ENCODE measurements at regions not wholly inside any gene's neighbourhood (a gene's known extent, or its start where the extent isn't known, plus 50 kb on each side); places are given as distances from the start of the nearest gene placed in this dataset.
"Not testable (repeated sequence)": the region's sequence is repeated elsewhere in the genome, so short reads cannot be mapped to it uniquely, and the experiment has no call there.

DNA sequence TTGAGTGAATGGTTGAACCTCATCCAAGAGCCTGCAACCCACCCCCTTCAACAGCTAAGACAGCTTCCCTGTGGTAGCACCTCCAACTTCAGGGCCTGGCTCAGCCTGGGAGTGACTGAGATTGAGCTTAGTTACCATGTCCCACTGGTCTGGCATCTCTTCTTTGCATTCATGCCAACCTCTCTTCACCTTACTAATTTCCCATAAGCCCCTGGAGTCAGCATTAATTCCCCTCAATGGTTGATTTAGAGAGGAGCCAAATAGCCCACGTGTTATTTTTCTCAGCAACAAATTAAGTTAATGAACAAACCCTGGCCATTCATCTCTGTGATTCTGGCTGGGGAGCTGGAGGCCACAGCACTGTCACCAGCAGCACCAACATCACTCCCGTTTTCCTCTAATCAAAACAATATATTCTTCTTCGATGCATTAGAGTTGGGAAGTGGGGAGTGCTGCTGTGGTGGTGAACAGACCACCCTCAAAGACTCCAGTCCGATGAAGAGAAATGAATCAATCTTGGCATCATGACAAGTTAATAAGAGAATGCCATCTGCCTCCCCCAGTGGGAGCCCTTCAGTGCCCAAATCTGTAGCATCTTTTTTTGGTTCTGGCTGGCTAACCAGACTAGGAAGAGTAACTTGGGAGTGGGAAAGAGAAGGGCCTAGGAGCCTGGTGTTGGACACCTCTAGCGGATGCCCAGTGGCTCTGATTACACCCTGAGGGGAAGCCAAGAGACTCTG lies 83.2 kb upstream of the ADRA1D start:
- no peak for DNase-seq

DNA sequence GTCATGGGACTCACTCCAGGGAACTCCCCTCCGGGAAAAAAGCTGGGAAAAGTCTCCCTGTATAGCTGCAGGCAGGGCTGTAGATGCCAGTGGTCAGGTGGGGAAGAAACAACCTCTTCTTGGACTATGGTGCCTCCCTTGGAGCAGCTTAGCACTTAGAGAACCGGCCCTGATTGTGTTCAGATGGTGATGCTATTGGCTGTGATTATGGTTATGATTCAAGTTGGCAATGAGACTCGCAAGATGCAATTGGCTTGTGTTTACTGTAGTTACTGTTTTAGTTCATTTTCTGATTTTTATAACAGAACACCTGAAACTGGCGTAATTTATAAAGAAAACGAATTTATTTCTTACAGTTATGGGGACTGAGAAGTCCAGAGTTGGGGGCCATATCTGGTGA lies 80.9 kb upstream of the ADRA1D start:
- no peak for DNase-seq

DNA sequence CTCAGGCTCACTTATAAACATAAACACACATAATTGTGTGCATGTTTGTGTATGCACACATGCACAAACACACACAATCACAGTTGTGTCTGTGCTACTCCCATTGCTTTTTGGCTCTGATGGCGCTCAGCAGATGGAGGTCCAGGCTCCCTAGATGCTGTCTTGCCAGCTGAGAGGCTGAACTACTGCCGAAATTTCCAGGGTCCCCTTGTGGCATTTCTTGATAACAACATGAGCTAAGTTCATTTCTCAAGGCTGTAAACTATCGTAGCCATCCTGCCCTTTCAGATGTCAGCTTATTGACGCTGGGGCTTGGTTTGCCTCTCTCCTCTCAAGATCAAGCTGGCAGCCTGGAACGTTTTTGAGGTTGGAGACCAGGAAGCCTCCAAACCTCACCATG lies 80.1 kb upstream of the ADRA1D start:
- no peak for DNase-seq

DNA sequence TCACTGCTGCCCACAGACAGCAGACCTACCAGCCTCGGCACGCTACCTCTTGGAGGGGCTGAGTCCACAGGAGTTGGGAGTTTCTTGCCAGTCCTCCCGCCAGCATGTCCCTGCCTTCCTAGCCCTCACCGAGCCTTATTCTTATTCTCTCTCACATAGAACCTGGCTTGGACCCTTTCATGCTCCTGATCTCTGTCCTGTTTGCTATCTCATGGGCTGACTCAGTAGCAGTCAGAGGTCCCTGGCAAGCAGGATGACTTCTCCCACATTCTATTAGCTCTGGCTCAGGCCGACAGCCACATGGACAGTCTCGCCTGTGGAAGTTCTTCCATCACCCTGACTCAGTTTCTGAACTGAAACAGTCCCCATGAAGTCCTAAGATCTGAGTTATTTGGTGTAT lies 79.5 kb upstream of the ADRA1D start:
- no peak for DNase-seq

DNA sequence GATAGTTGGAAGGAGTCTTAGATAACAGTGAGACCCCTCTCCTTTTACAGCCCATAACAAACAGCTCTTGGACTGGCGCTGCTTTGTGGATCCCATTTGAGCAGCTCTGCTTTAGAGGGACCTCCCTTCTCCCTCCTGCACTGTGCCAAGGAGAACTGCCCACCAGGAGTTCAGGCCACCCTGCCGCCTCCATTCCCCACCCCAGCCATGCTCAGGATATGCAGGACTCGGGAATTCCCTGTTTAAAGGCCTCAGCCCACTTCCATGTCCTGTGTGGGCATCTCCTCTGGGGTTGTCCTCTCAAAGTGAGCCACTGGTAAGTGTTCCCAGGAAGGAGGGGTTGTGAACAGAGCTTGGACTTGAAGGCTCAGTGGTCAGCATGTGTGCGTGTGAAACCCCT lies 78.9 kb upstream of the ADRA1D start:
- DNase-seq = no peak

DNA sequence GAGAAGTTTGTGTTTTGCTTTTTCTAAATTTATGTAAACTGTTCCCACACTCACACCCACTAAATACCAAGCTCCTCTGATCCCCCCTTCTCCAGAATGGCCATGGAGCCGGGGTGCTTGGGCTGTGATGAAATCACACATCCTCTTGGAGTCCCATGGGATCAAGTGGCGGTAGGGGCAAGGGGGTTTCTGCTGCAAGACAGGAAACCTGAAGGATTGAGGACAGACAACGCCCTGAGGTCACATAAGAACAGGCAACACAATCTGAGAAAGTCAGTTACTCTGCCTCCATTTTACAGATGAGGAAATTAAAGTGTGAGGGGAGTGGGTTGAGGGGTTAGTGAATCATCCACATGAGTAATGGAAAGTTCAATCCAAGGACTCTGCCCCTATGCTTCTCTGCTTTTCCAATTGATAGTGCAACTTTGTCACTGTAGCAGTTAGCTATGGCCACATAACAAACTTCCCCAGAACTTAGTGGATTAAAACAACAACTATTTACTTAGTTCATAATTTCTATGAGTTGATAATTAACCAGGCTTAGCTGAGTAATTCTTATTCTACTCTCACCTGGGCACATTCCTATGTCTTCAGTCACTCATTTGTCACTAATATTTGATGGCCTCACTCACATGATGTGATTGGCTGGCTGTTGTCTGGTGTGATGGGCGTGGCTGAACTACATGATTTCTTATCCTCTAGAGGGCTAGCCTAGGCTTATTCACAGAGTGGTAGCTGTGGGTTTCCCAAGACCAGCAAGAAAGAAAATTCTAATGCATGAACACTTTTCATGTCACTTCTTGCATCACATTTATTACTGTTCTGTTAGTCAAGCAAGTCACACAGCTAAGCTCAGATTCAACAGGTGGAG lies 77.3 kb upstream of the ADRA1D start:
- no peak for DNase-seq

DNA sequence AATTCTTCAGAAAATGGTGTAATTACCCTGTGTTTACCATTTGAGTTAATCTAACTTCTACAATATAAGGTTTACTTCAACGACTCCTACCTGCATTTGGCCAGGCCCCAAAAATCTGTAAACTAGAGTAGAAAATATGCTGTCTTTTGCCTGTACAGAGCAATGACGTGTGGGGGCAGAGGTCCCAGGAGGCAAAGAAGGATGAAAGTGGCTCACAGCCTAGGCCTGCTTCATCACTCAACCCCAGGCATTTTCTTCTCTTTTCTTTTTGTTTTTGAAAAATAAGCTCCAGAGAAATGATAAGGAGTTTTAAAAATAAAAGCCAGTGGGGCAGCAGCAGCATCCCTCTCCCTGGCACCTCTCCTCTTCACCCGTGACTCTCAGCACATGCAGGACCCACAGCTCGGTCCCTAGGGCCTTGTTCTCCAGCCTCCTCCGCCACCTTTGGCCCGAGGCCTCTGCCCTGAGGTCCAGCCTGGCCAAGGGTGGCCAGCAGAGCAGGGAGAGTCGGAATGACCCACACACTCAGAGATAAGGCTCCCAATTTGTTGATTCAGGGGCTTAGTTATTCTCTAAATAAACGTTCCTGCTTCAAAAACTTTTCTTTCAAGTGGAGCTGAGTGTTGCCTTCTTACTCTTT lies 76.6 kb upstream of the ADRA1D start:
- DNase-seq = no peak

DNA sequence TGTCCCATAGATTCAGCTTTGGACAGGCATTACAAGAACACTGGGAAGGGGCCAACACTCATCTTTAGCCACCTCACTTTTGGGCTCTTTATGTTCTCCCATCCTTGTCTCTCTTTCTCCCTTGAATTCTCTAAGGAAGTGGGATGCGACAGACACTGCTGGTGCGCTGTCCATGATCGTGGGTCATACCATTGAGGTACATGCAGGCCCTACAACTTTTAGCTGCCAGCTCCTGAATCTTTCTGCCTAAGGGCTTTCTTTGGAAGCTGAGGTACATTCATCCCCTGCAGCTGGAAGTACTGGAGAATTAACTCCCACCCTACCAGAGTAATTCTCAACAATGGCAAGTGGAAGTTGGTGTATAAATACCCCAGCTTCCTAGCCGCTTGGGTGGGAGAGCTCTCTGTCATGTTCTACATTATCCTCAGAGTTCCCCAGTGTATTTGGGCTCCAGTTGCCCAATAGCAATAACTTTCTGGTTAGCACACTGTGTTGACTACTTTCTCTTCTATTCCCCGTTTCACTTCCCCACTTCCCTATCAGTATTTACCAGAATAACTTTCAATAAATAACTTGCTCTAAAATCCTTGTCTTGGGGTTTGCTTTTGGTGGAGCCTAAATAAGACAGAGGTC lies 75.6 kb upstream of the ADRA1D start:
- no peak for DNase-seq

DNA sequence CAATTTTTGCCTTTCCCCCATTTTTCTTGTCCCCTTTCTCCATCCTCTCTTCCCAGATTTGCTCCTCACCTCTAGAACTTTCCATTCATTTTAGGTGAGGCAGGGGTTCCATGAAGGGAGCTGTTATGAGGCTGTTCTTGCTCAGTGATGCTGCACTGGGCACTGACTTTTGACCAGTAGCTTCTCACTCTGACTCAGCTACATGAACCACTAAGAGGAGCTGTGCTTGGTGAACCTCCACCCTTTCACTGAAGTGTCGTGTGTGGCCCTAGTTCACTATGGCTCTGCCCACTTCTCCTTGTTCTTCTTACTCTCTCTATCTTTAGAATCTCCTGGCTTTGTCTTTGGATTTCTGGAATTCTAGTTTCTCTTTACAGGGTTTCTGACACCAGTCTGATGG lies 73.4 kb upstream of the ADRA1D start:
- no peak for DNase-seq

DNA sequence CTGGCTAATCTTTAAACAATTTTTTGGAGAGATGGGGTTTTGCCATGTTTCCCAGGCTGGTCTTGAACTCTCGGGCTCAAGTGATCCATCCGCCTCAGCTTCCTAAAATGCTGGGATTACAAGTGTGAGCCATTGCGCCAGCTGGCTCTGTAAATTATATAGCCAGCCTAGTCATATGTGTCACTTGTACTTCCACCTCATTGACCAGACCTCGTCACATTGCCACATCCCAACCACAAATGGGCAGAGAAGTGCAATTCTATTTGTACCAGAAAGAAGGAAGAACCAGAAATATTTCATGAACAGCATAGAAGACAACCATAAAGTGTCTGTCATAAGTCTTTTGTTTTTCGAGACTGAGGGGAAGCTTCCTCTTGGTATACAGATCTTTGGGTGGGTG lies 71.2 kb upstream of the ADRA1D start:
- no peak for DNase-seq

DNA sequence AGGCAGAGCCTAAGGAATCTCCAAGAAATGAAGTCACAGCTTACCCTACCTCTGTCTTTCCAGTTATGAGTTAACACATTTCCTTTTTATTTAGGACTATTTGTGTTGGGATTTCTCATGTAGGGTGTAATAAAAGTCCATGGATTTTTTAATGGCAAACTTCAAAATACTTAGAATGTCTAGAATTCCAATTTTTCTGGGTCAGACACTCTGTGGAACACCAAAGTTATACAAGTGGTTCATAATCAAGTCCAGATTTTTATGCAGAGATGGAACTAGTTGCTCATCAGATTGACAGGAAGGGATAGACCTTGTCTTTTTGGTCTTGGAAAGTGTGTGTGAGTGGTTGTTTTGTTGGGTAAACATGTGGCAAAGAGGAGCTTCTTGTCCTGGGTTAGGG lies 69.8 kb upstream of the ADRA1D start:
- DNase-seq = no peak

DNA sequence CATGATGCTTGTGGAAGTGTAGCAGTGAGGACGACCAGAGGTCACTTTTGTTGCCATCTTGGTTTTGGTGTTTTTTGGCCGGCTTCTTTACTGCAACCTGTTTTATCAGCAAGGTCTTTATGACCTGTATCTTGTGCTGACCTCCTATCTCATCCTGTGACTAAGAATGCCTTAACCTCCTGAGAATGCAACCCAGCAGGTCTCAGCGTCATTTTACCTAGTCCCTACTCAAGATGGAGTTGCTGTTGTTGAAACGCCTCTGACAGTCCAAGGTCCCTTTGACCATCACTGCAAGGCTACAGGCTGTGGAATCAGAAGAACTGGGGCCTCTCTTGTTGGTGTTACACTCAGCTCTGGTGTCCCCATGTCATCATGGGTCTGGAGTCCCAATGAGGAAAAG lies 61.5 kb upstream of the ADRA1D start:
- not testable (repeated sequence) for DNase-seq

DNA sequence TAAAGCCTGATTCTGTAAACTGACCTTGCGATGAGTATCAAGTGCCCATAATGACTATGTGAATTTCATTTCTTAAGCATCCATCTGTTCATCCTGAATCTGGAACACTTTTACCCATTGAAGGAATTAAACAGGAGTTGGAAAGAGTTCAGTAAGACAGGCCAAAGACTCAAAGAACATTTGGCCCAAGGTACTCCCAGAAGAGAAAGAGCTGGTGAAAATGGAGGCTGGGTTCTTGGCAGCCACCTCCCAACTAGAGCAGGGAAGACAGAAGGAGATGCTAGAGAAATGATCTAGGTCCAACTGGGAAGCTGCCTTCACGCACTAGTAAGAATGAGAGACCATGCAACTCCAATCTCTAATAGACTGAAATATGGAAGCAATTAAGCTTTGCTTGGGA lies 57.1 kb upstream of the ADRA1D start:
- no peak for DNase-seq

DNA sequence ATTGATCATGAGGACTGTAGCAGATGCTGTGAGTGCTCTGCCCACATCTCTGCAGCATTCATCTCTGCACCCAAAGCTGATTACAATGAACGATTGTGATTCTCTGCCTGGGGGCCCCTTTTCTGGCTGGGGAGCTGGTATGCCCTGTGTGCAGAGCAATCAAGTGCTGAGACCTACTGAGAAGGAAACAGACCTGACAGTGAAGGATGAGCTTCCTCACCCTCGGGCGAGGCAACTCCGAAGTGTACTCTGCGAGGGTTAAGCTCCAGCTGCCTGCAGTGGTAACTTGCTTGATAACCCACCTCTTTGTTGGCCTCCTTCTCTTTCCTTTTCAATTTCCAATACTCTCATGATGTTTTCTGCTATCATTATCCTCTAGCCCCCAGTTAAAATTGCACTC lies 56.0 kb upstream of the ADRA1D start:
- no peak for DNase-seq

DNA sequence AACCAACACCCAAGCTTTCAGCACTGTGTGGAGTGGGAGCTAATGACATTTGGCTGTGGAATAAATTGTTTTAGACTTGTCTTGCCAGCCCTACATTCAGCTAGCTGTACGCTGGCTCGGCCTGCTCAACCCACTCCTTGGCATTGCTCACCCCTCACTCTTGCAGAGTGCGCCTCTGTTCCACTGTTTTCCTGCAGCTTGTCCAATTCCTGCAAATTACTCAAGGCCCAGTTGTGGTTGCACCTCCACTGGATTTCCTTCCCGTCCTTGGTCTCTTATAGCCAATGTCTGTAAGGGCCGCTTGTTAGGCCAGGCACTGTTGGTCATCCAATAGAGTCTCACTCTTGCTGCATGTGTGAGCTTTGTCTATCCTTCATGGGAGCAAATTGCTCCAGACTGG lies 55.5 kb upstream of the ADRA1D start:
- no peak for DNase-seq

DNA sequence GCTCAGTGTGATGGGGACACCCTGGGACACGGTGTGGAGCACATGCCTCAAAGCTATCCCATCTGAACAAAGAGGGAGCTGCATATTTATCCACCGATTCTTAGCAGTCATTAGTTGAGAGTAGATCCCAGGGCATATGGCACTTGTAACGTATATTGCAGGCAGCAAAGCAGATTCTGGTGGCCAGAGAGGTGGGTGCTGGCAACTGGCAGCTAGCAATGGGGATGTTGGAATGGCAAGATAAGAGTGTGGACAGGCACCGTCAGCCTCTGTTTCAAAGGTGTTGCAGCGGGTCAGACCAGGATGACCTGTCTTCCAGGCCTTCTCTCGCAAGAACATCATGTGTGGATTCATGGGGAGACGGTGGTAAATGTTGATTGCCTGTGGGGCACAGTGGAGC lies 54.0 kb upstream of the ADRA1D start:
- no peak for DNase-seq

DNA sequence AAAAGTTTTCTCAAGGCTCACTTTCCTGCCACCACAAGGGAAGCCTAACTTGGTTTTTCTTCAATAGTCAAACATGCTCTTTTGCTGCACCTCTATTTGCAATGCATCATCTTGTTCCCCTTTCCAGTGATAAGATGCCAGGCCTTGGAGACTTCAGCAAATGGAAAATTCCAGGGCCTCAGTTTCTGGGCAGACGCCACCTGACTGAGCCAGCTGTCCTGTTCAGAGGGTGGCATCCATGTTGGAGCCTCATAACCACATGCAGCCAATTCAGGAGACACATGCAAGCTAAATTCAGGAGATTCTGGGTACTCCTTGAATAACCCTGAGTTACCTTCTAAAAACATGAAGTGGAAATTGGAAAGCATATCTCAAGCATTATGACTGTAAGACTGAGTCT lies 51.8 kb upstream of the ADRA1D start:
- no peak for DNase-seq

DNA sequence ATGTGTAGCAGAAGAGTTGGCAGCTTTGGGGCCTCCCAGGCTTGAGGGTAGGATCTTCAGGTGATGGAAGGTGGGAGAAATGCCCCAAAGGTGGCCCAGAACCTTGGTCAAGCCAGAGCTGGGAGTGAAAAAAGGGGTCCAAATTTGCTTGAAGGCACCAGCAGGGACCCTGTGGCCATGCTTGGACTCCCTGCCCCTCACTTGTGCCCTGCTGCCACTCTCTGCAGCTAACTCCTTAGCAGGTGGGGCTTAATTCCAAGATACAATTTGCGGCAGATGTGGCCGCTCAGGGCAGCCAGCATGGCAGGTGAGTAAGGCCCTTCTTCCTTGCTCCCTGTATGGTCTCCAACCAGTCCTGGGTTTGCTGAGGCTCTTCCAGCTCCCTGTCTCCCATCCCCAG lies 51.3 kb upstream of the ADRA1D start:
- no peak for DNase-seq

DNA sequence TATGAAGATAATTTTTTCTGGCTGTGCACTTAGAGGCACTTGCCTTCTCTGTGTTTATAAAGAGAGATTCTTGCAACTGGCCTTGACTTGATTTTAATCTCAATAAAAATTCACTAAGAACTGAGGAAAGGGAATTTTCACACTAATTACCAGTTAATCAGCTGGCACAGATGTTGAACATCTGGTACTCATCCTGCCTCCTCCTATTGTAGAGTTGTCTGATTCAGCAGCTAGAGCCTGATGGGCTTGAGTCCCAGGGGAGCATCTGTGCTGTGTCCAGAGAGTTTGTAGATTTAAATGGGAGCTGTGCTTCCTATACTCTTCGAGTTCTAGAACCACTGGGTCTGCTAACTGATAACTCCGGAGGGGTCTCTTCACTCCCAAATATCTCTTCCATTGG lies 50.7 kb upstream of the ADRA1D start:
- no peak for DNase-seq

DNA sequence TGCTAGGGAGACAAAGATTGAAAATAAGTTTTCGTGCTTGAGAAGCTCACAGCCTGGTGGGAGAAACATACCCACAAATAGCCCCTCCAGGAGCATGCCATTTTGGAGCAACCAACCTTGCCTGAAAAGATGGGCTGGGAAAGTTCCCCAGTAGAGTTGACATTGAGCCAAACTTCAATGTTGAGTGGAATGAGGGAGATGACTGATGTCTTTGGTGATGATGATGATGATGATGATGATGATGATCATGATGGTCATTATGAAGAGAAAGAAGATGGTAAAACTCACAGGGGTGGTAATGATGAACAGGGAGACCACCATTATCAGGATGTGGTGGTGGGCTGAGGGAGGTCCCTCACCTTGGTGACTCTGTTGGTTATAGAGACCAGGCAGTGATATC lies 50.1 kb upstream of the ADRA1D start:
- no peak for DNase-seq

Data from NCI-H2227 treated with DMSO at 0.1 percent for 48 hours (cell line).